HG03520 (cell line): ENCODE measurements at regions not wholly inside any gene's neighbourhood (a gene's known extent, or its start where the extent isn't known, plus 50 kb on each side); places are given as distances from the start of the nearest gene placed in this dataset.
"Not testable (repeated sequence)": the region's sequence is repeated elsewhere in the genome, so short reads cannot be mapped to it uniquely, and the experiment has no call there.

Experiments used
- ATAC-seq: cut with Tn5 transposase; IDR thresholded peaks from one replicate; pipeline ENCODE4 v1.9.1; 2021; ENCODE audit warnings: mild to moderate bottlenecking, moderate library complexity; ENCODE audit not compliant: unreplicated experiment

- no peak for ATAC-seq
These were observed 79.1 kb upstream of the ETAA1 start for GRCh38 chr2:67318031-67318430.

GRCh38 chr2:67318563-67318962 is 78.6 kb upstream of the ETAA1 start:
- no peak for ATAC-seq

DNA sequence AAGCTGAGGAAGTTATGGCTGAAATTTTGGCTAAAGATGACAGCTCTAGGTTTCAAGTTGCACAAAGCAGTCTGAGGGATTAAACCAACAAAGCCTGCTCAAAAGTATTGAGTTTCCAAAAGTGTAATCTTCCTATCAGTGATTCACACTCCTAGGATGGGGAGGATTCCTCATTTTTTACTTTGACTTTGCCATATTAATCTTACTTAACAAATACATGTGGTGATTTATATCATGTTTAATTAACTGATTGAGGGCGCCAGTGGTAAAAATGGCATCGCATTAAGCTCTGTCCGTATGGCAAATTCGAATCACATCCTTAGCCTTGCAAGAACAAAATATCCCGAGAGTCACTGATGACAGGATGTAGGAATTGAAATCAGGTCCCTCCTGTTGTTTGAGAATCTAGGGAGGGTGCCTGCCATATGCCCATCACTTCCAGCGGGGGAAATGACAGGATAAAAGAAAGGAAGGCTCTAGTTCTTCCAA is 78.1 kb upstream of the ETAA1 start:
- no peak for ATAC-seq

- no peak for ATAC-seq
These were observed 76.1 kb upstream of the ETAA1 start for GRCh38 chr2:67320861-67321587.

DNA sequence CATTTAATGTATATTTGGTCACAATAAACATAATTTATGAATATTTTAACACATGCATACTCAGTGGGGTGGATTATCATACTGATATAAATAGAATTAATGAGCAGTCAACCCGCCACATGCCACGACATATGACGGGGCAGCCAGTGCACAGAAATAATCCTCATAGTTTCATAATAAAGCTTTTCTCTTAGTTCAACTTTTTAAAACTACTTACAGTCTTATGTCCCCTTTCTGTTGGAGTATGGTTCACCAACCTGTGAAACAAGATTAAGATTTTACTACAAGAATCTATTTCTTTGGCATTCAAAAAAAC is 75.6 kb upstream of the ETAA1 start:
- no peak for ATAC-seq

- no peak for ATAC-seq
These were observed 74.7 kb upstream of the ETAA1 start for GRCh38 chr2:67322353-67323001.

GRCh38 chr2:67323209-67323991 is 73.7 kb upstream of the ETAA1 start:
- no peak for ATAC-seq

DNA sequence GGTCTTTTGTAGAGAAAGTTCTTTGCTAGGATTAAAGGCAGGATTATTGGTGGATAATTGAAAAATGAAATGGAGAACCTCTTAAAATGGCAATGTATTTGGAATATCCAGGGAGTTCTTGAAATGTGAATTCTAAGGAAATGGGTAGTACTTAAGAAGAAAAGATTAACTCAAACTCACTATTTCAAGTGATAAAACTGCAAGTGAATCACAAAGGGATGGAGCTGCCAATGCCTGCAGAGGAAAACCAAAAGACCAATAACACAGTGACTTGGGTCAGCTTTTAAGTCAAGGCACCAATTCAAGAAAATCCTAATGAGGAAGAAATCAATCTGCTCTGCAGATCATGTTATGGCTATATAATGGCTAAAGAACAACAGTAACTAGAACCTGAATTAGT is 67.6 kb upstream of the ETAA1 start:
- no peak for ATAC-seq

DNA sequence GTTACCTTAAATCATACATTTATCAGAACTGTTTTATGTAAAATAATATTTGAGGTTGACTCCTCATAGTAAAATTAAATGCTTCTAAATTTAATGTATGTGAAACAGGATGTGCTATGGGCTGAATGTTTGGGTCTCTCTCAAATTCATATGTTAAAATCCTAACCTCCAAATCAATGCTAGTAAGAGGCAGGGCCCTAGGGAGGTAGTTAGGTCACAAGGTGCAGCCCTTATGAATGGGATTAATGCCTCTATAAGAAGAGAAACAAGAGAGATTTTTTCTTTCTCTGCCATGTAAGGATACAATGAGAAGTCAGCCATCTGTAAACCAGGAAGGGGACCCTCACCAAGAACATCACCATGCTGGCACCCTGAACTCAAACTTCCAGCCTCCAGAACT is 67.2 kb upstream of the ETAA1 start:
- no peak for ATAC-seq

DNA sequence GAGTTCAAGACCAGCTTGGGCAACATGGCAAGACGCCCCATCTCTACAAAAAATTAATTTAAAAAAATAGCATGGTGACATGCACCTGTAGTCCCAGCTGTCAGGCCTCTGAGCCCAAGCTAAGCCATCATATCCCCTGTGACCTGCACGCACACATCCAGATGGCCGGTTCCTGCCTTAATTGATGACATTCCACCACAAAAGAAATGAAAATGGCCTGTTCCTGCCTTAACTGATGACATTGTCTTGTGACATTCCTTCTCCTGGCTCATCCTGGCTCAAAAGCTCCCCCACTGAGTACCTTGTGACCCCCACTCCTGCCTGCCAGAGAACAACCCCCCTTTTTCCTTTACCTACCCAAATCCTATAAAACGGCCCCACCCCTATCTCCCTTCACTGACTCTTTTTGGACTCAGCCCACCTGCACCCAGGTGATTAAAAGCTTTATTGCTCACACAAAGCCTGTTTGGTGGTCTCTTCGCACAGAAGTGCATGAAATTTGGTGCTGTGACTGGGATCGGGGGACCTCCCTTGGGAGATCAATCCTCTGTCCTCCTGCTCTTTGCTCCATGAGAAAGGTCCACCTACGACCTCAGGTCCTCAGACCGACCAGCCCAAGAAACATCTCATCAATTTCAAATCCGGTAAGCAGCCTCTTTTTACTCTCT is 65.6 kb upstream of the ETAA1 start:
- not testable (repeated sequence) for ATAC-seq

GRCh38 chr2:67337903-67338302 is 59.2 kb upstream of the ETAA1 start:
- ATAC-seq, result no peak

DNA sequence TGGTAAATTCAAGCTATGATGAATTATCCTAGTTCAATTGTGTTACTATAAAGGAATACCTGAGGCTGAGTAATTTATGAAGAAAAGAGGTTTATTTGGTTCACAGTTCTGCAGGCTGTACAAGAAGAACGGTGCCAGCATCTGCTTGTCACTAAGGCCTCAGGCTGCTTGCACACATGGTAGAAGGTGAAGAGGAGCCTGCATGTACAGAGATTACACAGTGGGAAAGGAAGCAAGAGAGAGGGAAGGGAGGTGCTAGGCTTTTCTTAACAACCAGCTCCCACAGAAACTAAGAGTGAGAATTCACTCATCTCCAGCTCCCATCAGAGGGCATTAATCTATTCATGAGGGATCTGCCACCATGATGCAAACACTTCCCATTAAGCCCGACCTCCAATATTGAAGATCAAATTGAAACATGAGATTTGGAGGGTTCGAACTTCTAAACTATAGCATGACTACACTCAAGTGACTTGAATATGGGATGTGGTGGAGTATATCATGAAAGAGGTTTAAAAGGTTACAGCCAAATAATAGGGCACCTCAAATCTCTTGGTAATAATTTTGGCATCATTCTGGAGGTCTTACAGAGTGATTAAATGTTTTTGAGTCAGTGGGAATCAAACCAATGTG is 58.4 kb upstream of the ETAA1 start:
- ATAC-seq, result no peak

- ATAC-seq, result no peak
These were observed 57.8 kb upstream of the ETAA1 start for GRCh38 chr2:67339234-67339885.

- ATAC-seq, result no peak
These were observed 56.8 kb upstream of the ETAA1 start for GRCh38 chr2:67340133-67341011.

DNA sequence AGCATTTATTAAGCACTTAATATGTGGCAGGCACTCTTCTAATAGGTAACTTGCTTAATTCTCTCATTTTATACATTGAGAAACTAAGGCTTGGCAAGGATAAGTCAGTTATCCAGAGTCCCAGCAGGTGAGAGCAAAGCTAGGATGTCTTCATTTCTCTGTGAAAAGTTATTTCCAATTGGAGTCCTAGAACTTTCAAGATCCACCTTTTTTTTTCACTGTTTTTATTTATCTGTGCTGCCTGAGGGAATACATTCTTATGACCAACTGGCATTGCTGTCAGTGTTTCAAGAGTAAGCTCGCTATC is 56.2 kb upstream of the ETAA1 start:
- ATAC-seq, result no peak

DNA sequence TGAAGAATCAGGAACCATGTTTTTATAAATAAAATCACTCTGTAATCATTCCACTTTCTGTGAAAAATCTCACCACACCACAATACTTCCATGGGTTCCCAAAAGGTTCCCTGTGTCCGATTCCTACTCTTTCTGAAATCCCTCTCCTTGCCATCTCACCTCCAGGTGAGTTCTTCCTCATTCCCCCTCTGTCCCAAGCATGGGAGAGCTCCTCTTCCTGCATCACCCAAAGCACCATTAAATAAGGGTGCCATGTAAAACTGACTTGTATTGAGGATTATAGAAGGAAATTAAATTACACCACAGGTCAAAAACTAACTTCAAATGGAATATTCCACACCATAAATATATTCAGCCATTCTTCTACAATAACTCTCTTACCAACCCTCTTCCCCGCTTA is 55.8 kb upstream of the ETAA1 start:
- ATAC-seq, result no peak

- no peak for ATAC-seq
These were observed 54.7 kb upstream of the ETAA1 start for GRCh38 chr2:67342394-67342793.

DNA sequence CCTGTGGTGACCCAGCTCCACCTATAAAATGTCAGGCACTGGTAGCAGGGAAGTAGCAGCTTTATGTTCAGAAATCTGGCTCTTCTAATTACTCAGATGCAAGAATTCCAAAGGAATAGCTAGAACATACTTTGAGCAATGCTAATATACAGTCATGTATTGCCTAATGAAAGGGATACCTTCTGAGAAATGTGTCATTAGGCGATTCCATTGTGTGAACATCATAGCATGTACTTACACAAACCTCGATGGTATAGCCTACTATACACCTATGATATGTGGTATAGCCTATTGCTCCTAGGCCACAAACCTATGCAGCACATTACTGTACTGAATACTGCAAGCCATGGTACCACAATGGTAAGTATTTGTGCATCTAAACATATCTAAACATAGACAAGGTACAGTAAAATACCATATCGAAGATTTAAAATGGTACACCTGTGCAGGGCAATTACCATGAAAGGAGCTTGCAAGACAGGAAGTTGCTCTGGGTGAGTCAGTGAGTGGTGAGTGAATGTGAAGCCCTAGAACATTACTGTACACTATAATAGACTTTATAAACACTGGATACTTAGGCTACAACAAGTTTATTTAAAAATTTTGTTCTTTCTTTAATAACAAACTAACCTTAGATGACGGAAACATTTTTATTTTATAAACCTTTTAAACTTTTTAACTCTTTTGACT is 50.3 kb upstream of the ETAA1 start:
- ATAC-seq, result no peak
